GM21515 (cell line): ENCODE measurements at regions not wholly inside any gene's neighbourhood (a gene's known extent, or its start where the extent isn't known, plus 50 kb on each side); places are given as distances from the start of the nearest gene placed in this dataset.
"Not testable (repeated sequence)": the region's sequence is repeated elsewhere in the genome, so short reads cannot be mapped to it uniquely, and the experiment has no call there.

Experiments used
- ATAC-seq: cut with Tn5 transposase; IDR thresholded peaks from one replicate; pipeline ENCODE4 v1.9.1; 2021; ENCODE audit not compliant: unreplicated experiment

- no peak for ATAC-seq
These were observed 101.1 kb downstream of the TMEM215 start for GRCh38 chr9:32884482-32884881.

- ATAC-seq: no peak
These were observed 102.7 kb downstream of the TMEM215 start for GRCh38 chr9:32886021-32886420.

GRCh38 chr9:32894485-32894884 lies 106.9 kb downstream of the APTX start:
- ATAC-seq: not testable (repeated sequence)

GRCh38 chr9:32899181-32899580 lies 102.2 kb downstream of the APTX start:
- no peak for ATAC-seq

GRCh38 chr9:32899761-32900160 lies 101.7 kb downstream of the APTX start:
- ATAC-seq: no peak

- peak; percentile 93 for ATAC-seq
These were observed 95.2 kb downstream of the APTX start for GRCh38 chr9:32906213-32906612.

GRCh38 chr9:32915802-32916201 lies 85.6 kb downstream of the APTX start:
- ATAC-seq: no peak

GRCh38 chr9:32918628-32919027 lies 82.8 kb downstream of the APTX start:
- ATAC-seq: no peak
